ENCODE measurements at regions not wholly inside any gene's neighbourhood (a gene's known extent, or its start where the extent isn't known, plus 50 kb on each side); places are given as distances from the start of the nearest gene placed in this dataset.

GRCh38 chr2:102967451-102967850 is 205.6 kb downstream of the TMEM182 start:
- TF ChIP-seq CREB1 (IDR thresholded peaks at IDR 0.05; ENCODE audit: low read depth): no peak
- TF ChIP-seq EP300 (IDR thresholded peaks at IDR 0.05; ENCODE audit: borderline replicate concordance): no peak
- no peak for TF ChIP-seq REST (IDR thresholded peaks at IDR 0.05; ENCODE audit: low read depth)
- no peak for TF ChIP-seq MAX (IDR thresholded peaks at IDR 0.05)
- no peak for TF ChIP-seq TAF1 (IDR thresholded peaks at IDR 0.05; ENCODE audit: low read depth)
- no peak for TF ChIP-seq RAD21 (IDR thresholded peaks at IDR 0.05; ENCODE audit: low read depth)
- no peak for TF ChIP-seq FOXM1 (IDR thresholded peaks at IDR 0.05; ENCODE audit: borderline replicate concordance, low read depth)
- no peak for TF ChIP-seq TCF12 (IDR thresholded peaks at IDR 0.05; ENCODE audit: low read depth)
- no peak for TF ChIP-seq NFIC (IDR thresholded peaks at IDR 0.05)
- TF ChIP-seq EGR1 (IDR thresholded peaks at IDR 0.05): no peak
- TF ChIP-seq CEBPB (IDR thresholded peaks at IDR 0.05): no peak
- no peak for TF ChIP-seq YY1 (IDR thresholded peaks at IDR 0.05; ENCODE audit: low read depth)
